ENCODE measurements at regions not wholly inside any gene's neighbourhood (a gene's known extent, or its start where the extent isn't known, plus 50 kb on each side); places are given as distances from the start of the nearest gene placed in this dataset.

DNA sequence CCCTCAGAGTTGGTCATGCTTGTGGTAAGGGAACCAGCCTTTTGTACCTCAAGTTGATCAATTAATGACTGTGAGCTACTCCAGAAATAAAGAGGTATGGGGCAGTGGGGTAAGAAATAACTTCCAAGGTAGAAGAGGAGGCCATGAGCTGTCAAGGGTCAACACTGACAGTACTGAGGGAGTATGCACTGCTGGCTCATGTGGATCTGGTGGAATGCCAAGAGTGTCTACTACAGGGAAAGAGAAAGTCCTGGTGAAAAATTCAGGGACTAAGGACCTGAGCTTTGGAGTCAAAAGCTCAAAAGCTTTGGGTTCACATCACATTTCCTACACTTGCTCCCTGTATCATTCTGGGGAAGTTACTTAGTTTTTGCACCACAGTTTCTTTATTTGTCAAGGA, 154.9 kb downstream of the SEMA6D start:
- TF ChIP-seq, protein P1, sequence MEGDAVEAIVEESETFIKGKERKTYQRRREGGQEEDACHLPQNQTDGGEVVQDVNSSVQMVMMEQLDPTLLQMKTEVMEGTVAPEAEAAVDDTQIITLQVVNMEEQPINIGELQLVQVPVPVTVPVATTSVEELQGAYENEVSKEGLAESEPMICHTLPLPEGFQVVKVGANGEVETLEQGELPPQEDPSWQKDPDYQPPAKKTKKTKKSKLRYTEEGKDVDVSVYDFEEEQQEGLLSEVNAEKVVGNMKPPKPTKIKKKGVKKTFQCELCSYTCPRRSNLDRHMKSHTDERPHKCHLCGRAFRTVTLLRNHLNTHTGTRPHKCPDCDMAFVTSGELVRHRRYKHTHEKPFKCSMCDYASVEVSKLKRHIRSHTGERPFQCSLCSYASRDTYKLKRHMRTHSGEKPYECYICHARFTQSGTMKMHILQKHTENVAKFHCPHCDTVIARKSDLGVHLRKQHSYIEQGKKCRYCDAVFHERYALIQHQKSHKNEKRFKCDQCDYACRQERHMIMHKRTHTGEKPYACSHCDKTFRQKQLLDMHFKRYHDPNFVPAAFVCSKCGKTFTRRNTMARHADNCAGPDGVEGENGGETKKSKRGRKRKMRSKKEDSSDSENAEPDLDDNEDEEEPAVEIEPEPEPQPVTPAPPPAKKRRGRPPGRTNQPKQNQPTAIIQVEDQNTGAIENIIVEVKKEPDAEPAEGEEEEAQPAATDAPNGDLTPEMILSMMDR (IDR thresholded peaks at IDR 0.05), result no peak
- TF ChIP-seq POLR2AphosphoS5 (IDR thresholded peaks at IDR 0.05; ENCODE audit: low read depth, low read length) (no peak), TCF7L2 (IDR thresholded peaks at IDR 0.05; ENCODE audit: low read depth, low read length) (no peak)
